Stimulated activated CD4-positive, alpha-beta T cell treated with anti-CD3 and anti-CD28 coated beads, Interleukin-4, amount 100 ng/mL, for 1 hour (primary cell): ENCODE measurements at regions not wholly inside any gene's neighbourhood (a gene's known extent, or its start where the extent isn't known, plus 50 kb on each side); places are given as distances from the start of the nearest gene placed in this dataset.

Source experiments
- DNase-seq: peaks from one replicate; pipeline ENCODE4 v3.0.0-alpha.2; 2020

DNA sequence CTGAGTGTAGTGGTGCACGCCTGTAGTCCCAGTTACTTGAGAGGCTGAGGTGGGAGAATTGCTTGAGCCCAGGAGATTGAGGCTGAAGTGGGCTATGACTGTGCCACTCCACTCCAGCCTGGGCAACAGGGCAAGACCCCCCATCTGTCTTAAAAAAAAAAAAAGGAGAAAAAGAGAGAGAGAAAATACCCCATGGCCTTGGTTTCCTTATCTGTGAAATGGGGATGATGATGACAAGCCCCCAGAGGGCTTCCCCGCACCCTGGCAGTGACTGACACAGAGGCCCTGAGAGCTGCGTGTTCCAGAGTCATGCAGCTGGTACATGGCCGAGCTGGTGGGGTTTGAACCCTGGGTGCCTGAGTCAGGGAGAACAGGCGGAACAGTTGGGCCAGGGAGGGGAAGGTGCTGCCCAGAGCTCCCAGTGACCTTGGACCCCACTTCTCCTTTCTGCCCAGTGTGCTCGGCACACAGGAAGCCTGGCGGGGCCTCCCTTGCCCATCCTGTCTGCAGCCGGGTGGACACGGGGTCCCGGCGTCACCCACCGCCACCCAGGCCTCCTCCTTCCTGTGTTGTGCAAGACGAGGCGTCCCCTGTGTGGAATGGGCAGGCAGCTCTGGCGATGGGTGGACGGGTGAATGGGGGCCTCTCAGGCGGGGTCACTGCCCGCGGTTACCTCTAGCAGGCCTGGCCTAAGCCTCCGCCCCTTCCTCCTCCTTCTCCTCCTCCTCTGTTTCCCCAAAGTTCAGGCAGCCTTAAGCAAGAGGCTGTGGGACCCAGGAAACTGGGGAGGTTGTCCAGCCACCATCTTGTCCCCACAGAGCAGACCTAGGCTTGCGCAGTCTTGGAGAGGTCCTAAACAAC, 84.2 kb downstream of the CEBPB start:
- DNase-seq = no peak

DNA sequence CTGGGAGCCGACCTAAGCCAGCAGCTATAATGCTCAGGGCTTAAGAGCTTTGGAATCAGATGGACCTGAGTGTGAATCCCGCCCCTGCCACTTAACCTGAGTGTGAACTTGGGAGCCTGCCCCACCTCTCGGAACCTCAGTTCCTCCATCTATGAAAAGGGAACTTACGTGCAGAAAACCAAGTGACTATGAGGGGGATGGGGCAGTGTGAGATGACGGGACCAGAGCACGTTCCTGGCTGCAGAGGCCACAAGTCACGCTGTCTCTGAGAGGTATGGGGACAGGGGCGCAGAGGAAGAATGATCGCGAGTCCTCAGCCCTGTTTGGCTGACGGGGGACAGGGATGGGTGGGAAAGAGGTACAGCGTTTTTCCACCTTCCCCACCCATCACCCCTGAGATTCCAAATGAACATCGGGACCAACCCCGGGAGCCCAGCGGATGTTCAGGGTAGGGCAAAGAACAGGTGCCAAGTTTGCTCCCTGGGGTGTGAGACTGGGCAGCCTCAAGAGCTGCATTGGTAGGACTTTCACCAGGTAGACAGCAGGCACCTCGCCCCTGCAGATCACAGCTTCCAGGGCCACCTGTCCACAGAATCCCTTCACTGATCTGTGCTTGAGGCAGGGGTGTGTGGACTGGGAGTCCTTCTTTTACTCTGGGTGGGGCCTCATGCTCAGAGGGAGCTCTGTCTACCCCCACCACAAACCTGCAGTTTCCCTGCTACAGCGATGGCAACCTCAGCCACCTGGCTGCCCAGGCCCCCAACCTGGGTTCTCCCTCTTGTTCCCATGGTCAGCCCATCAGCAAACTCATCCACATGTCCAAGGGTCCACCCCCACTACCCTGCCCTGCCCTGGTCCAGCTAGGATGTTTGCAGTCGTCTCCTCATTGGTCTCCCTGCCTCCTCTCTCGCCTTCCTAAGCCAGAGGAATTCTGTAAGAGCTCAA, 85.8 kb downstream of the CEBPB start:
- no peak for DNase-seq

DNA sequence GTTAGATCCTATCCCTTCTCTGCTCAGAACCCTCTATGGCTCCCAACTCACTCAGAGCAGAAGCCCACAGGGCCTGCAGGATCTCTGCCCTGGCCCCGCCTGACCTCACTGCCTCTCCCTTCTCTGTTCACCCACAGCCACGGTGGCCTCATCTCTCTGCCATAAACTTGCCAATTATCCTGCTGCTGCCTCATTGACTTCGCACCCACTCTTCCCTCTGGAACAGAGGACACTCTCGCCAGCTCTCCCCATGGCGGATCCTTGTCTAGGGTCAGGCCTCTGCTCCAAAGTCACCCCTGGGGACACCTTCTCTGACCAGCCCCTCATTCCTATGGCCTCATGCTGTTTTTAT, 86.4 kb downstream of the CEBPB start:
- DNase-seq = no peak

DNA sequence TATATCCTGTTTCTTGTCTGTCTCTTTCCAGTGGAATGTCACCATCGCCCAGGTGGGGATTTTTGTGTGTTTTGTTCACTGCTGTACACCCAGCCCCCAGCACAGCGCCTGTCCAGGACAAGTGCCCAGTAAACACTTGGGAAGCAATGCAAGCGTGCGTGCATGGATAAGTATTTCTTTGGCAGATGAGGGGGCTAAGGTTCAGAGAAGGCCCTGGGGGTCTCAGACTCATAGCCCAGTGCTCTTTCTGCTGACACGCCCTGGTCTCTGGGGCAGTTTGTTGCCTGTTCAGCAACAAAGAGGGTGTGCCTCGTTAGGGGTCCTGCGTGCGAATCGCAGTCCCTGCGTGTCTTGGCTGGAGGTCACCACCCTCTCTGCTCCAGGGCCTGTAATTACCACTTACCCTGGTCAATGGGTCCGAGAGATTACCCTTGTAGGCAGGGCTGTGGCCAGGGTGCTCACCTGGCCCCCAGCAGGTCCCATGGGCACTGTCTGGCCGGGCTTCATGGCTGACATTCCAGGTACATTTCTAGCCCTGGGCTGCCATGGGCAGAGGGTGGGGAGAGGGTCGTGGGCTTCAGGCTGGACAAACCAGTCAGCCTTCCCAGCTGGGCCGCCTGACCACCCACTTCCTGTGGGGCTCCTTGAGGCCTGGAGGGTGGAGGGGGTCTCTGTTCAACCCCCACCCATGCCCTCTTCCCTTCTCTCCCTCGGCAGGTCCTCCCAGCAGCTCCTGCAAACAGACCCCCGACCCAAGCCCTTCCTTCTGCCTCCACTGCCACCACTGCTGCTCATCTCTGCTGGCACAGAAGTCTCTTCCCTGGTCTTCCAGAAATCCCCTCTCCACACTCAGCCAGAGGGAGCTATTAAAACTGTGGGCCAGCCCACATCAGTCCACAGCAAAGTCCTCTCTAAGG, 87.1 kb downstream of the CEBPB start:
- no peak for DNase-seq

DNA sequence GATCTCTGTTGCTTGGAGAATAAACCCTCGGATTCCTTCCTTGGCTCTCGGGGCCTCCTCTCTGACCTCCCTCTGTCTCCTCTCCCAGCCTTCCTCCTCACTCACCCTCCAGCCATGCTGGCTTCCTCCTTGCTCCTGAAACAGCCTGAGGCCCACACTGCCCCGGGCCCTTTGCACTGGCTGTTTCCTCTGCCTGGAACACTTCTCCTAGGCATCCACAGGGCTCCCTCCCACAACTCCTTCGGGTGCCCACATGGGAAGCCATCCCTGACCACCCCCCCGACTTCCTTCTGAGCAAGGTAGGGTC, 87.7 kb downstream of the CEBPB start:
- no peak for DNase-seq

DNA sequence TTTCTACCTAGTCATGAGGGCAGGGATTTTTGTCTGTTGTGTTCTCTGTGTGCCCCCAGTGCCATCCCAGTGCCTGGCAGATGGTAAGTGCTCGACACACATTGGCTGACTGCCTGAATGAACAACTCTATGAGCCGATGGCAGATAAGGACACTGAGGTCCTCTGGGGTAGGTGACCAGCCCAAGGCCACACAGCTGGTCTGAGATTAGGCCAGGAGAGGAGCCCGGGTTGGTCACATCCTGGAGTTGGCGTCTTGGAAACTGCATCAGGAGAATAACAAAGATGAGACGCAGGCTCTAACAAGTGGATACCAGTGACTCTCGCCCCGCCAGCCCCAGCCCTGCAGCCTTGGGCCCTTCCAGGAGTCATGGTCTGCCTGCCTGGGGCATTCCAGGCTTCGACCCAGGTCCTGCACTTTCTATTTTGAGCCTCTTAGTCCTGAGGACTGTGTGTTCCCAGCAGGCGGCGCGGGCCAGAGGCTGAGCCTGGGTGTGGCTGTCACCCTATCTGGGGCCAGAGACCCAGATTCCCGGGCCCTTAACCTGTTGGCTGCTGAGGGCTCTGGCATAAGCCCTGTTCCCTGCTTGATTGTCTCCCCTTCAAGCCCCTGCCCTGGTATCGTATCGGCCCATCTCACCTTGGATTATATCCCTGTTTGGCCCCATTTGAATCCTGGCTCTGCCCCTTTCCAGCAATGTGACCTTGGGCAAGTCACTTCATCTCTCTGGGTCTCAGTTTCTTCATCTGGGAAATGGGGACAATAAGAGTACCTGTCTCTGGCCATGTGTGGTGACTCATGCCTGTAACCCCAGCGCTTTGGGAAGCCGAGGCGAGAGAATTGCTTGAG, 88.3 kb downstream of the CEBPB start:
- no peak for DNase-seq

DNA sequence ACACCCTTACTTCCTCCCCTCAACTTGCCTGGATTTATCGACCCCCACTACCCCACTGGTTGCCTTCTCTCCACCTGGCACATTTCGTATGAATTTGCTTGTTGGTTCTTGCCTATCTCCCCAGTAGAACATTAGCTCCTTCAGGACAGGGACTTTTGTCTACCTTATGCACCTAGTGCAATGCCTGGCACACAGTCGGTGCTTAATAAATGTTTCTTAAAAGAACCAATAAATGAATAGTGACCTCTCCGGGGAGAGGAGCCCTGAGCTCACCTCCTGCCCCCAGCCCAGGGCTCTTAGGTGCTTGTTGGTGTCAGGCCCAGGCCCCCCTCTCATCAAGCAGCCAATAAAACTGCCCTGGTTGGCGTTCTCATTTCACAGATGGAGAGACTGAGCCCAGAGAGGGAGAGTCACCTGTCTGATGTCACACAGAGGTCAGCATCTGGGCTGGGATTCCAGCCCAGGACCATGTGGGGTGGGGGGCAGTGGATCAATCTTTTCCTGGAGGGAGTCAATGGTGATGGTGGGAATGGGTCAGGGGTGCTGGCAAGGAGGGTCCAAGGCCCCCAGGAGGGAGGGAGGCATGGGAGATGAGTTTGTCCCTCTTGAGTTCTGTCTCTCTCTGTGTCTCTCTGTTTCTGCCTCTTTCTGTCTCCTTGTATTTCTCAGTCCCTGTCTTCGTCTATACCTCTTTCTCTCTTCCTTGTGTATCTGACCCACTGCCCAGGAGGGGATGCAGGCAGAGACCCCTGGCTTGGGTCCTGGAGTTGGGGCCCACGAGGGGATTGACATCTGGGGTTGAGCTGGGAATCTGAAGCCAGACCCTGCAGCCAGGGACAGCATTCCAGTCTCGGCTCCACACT, 89.6 kb downstream of the CEBPB start:
- DNase-seq = no peak

DNA sequence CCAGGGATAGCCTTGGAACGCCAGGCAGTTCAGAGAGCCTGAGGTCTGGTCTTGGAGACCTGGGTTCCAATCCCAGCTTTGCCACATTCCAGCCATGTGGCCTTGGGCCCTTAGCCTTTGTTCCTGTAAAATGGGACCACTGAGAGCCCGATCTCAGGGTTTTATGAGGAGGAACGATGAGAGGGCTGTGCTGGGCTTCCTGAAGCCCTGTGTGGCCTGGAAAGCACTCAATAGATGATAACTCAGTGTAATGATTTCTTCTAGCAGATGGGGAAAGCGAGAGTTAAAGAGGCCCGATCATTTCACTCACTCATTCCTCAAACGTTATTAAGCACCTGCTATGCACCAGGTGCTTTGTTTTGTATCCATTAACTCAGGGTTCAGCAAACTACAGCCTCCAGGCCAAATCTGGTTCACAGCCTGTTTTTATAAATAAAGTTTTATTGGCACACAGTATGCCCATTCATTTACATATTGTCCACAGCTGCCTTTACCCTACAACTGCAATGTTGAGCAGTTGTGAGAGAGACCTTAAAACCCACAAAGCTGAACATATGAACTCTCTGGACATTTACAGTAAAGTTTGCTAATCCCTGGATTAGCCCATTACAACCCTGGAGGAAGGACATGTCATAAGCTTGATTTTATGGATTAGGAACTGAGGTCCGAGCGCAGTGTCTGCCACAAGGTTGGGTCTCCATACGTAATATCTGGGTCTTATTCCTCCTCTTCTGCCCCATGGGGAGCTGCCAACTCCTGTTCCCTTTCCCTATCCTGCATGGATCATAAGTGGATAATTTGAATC, 90.4 kb downstream of the CEBPB start:
- no peak for DNase-seq

DNA sequence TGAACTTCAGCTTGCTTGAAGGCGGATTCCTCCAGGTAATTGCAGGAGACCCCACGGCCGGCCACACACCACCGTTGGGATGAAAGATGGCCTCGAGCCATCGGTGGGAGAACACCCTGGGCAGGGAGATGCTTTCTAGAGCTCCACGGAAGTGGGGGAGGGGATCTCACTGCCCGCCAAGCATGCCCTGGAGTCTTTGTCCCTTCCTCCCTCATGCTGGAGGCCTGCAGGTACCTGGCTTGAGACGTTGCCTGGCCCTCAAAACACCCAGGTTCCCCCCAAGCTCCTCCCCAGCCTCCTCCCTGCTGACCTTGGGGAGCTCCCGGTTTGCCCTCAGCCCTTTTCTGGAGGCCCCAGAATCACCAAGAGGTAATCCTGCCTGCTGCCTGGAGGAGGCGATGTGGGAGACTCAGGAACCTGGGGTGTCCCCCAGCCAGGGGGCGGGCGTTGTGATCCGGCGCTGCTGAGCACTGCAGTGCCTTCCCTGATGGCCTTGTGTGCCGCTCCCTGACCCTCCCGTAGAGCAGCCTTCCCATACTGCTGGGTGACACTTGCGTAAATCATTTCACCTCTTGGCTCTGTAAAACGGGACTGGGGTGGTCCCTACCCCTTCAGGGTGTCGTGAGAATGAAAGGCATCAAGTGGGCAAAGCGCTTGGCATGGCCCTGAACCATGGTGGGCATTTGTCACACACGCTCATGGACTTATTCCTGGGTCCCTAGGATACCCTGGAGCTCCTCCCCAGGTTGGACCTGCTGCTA, 91.4 kb downstream of the CEBPB start:
- peak; percentile 12 for DNase-seq

DNA sequence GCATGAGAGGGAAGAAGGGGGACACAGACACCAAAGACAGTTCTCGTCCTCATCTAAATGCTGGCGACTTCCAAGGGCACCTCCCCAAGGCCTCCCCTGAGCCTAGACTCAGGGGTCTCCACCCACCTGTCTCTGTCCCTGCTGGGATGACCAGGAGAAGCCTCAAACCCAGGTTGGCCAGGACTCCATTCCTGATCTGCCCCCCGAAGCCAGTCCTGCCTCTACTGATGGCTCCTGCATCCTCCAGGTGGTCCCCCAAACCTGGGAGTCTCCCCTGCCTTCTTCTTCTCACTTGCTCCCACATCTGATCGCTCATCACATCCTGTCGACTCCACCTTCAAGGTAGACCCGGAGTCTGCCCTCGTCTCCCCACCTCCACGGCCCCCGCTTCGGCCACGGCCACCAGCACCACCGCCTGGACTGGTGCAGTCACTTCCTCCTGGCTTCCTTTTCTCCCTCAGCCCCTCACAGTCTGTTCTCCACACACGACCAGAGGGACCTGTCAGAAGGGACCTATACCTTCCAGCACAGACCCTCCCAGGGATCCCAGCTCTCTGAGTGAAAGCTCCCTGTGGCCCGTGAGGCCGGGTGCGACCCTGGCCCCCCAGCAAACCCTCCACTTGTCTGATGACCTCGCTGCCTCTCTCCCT, 92.1 kb downstream of the CEBPB start:
- DNase-seq = no peak

DNA sequence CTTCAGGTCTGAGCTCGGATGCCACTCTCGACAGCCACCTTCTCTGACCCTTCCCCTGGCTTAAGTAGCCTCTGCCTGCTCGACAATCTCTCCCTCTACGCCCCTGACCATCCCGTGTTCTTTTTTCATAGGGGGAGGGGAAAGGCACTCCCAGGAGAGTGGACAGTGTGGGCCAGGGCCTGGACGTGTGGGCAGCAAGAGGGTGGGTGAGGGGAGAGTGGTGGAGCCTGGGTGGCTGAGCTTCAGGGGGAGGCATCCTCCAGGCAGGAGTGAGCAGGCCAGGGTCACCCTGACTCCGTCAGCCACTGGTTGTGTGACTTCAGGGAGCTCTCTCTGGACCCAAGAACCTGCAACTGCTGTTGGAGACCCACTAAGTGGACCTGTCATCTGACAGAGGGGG, 92.7 kb downstream of the CEBPB start:
- DNase-seq = no peak

DNA sequence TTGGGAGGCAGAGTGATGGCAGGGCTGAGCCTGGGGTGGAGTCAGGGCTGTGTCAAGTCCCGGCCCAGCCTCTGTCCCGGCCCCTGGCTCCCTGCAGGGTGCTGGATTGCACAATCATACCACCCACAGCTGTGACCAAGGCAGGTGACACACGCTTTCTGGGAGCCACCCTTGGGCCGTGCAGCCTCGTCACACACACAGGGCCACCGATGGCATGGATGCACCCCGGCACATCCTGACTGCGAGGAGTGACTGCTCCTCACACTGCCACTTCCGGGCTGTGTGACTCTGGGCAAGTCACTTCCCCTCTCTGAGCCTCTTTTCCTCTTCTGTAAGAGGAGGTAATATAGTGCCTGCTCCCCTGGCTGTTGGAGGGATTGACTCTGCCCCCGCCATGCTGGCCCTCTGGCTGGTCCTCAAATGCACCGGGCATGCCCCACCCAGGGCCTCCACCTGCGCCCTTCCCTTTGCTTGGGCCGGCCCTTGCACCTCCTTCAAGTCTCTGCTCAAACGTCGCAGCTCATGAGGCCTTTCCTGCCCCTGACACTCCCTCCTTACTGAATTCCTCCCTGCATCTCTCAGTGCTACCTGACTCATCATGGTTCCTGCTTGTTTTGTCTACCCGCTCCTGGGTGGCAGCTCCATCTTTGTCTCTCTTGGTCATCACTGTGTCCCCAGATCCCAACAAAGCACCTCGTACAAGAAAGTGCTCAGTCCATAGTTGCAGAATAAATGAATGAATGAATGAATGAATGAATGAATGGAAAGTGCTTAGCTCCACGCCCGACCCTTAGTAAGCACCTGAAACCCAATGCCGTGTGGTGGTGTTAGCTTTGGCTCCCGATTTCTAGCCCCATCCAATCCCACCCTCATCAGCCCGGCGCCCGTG, 93.5 kb downstream of the CEBPB start:
- DNase-seq = no peak

DNA sequence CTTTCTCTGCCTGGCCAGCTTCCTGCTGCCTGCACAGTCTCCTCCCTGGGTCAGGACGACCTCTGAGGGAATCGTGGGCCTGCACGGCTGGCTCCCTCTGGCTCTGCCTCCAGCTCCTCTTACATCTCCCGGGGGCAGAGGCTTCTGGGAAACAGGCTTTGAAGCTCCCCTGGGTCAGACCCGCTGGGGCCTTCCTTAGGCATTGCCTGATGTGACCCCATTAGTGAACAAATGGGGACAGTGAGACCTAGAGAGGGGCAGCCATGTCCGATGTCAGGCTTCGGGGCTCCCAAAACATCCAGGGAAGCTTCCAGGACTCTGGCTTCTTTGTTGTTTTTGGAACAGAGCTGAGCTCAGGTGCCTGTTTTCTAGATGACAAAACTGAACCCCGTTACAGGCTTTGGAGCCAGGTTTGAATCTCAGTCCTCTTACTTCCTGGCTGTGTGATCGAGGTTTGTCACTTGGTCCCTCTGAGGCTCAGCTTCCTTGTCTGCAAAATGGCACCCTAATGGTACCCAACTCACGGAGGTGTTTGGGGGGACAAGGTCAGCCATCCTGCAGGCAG, 94.3 kb downstream of the CEBPB start:
- DNase-seq = no peak

DNA sequence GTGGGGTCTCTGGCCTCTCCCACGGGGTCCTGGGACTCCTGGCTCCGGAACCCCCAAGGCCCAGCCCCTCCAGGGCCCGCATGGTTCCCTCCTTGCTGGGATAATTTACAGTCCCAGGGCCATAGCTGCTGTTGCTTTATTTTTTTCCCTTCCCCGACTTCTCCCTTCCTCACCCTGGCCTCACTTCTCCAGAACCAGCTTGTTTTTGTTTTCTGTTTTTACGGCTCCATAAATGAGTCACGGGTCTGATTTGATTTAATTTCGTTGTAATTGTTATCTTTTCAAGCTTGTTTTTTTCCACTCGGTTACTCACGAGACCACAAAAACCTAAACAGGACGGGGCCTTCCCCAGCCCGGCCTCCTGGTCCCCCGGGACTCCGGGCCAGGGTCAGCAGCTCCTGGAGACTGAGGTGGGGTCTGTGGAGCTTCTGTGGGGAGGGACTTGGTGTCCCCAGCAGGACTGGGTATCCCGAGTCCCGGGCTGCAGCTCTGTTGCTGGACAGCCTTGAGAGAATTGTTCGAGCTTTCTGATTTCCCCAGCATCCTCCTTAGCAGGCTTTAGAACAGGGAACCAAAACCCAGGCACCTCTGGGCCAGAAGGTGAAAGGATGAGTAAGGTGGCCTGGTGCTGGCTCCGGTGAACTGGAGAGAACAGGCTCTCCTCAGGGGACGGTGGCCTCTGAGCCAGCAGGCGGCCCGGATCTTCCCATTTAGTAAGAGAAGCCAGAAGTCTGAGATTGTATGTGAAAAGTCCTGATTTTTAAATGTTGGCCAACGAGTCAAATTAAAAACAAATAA, 94.9 kb downstream of the CEBPB start:
- no peak for DNase-seq

DNA sequence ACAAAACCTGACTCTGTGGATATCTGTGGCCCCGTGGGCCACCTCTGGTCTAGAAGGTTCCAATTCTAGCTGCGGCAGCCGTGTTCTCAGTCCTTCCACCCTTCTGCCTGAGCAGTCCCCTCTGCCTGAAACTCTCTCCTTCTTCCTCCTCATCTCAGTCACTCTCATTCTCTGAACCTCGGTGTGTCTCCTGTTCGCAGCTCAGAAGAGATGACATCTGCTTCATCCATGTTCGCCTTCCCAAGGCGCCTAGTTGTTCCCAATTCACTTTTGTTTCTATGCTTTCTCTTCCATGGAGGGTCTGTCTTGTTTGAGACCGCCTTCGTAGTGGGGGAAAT, 95.5 kb downstream of the CEBPB start:
- no peak for DNase-seq

DNA sequence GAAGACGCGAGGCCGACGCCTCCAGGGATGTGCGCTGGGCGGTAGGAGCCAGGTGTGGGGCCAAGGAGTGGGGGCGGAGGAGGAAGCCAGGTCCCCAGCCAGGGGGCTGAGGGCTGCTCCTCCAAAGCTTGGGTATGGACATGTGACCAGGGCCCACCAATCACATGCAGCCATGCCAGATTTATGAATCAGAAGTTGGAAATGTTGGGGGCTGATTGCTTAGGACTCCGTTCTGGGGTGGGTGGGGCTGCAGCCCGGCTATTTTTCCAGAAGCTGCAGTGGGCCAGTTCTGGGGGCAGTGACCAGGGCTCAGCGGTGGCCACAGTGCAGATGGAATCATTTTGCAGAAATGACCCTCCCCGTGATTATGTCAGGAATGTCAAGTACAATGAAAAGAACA, 96.0 kb downstream of the CEBPB start:
- DNase-seq = no peak

DNA sequence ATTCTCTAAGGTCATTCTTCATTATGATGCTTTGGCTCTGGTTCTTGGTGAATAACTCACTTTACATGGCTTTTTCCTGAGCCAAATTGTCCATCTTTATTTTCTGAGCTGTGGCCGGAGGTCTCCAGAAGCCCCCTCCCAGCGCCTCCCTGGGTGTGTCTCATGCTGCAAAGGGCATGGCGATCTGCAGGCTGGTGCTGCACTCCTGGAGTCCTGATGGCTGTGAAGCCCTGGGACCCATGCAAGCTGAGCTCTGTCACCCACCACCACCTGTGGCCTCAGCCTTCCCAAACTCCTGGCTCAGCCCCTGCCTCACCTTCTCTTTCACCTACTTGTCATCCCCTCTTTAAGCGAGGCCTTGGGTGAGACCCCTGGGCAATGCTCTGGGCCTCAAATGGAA, 96.9 kb downstream of the CEBPB start:
- DNase-seq = no peak
